CD4-positive, alpha-beta memory T cell (primary cell): ENCODE measurements at regions not wholly inside any gene's neighbourhood (a gene's known extent, or its start where the extent isn't known, plus 50 kb on each side); places are given as distances from the start of the nearest gene placed in this dataset.

Experiments used
- CTCF ChIA-PET: fragments of 350-600 bp; sonication (Branson Sonifier 250); formaldehyde crosslinking; loops from one replicate; lab custom pipeline; 2021; ENCODE audit warnings: inconsistent platforms; ENCODE audit not compliant: partially characterized antibody; lab: Charles Lee
- POLR2A ChIA-PET: fragments of 350-600 bp; sonication (Branson Sonifier 250); formaldehyde crosslinking; loops from one replicate; lab custom pipeline; 2021; ENCODE audit not compliant: partially characterized antibody; lab: Charles Lee
- DNase-seq, 5 donors: peaks; one replicate each; pipeline versions ENCODE4 v3.0.0 to v3.0.0-alpha.2; 2020 to 2022; ENCODE audit warnings: mixed read lengths in 1 of 5
- H3K27ac ChIP-seq: one replicate; pipeline ENCODE4 v1.7.0; 2013; ENCODE audit warnings: low read depth, low read length
- H3K27me3 ChIP-seq: 2 replicates; pipeline ENCODE4 v1.7.0; 2013; ENCODE audit warnings: mild to moderate bottlenecking, low read length, moderate library complexity; ENCODE audit not compliant: insufficient read depth
- H3K36me3 ChIP-seq: 2 replicates; pipeline ENCODE4 v1.7.0; 2013; ENCODE audit warnings: mild to moderate bottlenecking, low read length, moderate library complexity; ENCODE audit not compliant: insufficient read depth
- H3K4me1 ChIP-seq: 2 replicates; pipeline ENCODE4 v1.7.0; 2013; ENCODE audit warnings: mild to moderate bottlenecking, low read length, moderate library complexity; ENCODE audit not compliant: insufficient read depth
- H3K4me3 ChIP-seq, 2 donors: one replicate each; pipeline ENCODE4 v1.7.0; 2013; ENCODE audit warnings: low read length in 2 of 2, mild to moderate bottlenecking in 1 of 2
- H3K9me3 ChIP-seq, 2 donors: one replicate each; pipeline ENCODE4 v1.7.0; 2013; ENCODE audit warnings: low read length in 2 of 2, control low read depth in 1 of 2; ENCODE audit not compliant: control insufficient read depth in 1 of 2
- H3K27ac Mint-ChIP-seq, 7 donors: one replicate each; pipeline ENCODE4 v1.8.0; 2020 to 2021; ENCODE audit warnings: mixed read lengths in 7 of 7, mild to moderate bottlenecking in 6 of 7, inconsistent platforms in 3 of 7, moderate library complexity in 3 of 7
- H3K27me3 Mint-ChIP-seq, 2 donors: one replicate each; pipeline ENCODE4 v1.8.0; 2020 to 2021; ENCODE audit warnings: mixed read lengths in 2 of 2
- H3K36me3 Mint-ChIP-seq, 2 donors: one replicate each; pipeline ENCODE4 v1.8.0; 2020 to 2021; ENCODE audit warnings: mixed read lengths in 2 of 2, inconsistent platforms in 1 of 2, mild to moderate bottlenecking in 1 of 2
- H3K4me1 Mint-ChIP-seq, 4 donors: one replicate each; pipeline ENCODE4 v1.8.0; 2020 to 2021; ENCODE audit warnings: mixed read lengths in 4 of 4, mild to moderate bottlenecking in 1 of 4
- H3K4me3 Mint-ChIP-seq, 8 donors: one replicate each; pipeline ENCODE4 v1.8.0; 2020 to 2021; ENCODE audit warnings: mixed read lengths in 8 of 8, mild to moderate bottlenecking in 7 of 8, moderate library complexity in 6 of 8, inconsistent platforms in 3 of 8
- H3K9me3 Mint-ChIP-seq, 8 donors: one replicate each; pipeline ENCODE4 v1.8.0; 2020 to 2021; ENCODE audit warnings: mixed read lengths in 8 of 8, mild to moderate bottlenecking in 5 of 8, inconsistent platforms in 3 of 8, moderate library complexity in 1 of 8
- intact Hi-C: fragments of 100-400 bp; cut with micrococcal nuclease; formaldehyde crosslinking; loops from one replicate; pipeline ENCODE4 v1.15.1; 2023

DNA sequence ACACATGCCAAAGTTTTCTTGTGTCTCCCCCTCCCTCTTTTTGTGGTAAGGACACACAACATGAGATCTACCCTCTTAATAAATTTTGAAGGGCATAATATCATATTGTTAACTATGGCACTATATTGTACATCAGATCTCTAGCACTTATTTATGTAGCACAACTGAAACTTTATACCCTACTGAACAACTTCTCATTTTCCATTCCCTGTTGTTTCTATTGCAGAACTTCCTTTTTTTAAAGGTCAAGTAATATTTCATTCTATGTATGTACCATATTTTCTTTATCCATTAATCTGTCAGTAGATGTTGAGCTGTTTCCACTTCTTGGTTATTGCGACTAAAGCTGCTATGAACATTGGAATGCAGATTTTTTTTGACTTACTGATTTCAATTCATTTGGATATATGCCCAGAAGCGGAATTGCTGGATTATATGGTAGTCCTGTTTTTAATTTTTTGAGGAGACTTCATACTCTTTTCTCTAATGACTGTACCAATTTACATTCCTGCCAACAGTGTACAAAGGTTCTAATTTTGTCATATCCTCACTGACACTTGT, 305.3 kb downstream of the PRR16 start:
- Histone ChIP-seq H3K36me3 (no peaks in the 10 kb centered on the region), H3K4me1 (no peaks in the 10 kb centered on the region), H3K27ac (no peak overlapping the region), H3K27me3 (no peaks in the 10 kb centered on the region), H3K4me3 (no peak overlapping the region), H3K9me3 (no peaks in the 10 kb centered on the region)
- Mint-ChIP-seq H3K36me3 (no peaks in the 10 kb centered on the region), H3K27ac (no peak overlapping the region), H3K27me3 (no peaks in the 10 kb centered on the region), H3K4me1 (no peaks in the 10 kb centered on the region), H3K4me3 (no peak overlapping the region), H3K9me3 (peaks cover 0 to 10% (median 1%) of the 10 kb centered on the region in 8 donors)
- ChIA-PET POLR2A (no interaction called here), CTCF (no interaction called here)
- DNase-seq: no peak
- intact Hi-C loops: no loop called here

DNA sequence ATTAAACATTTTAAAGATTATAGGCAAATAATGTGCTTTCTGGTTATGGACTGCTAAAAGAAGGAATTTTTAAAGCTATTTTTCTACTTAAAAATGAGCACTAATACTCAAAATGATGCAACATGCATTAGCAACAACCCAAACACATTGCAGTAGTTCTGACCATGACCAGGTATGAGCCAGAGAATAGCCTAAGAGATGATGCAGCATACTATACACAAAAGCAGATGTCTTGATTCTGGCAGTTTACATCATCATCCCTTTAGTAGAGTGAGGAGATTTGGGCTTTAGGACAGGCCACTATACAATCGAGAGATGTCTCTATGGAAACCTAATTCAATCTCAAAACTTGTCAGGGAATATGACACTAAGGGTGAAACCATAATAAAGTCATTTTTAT, 307.1 kb downstream of the PRR16 start:
- H3K27me3 Mint-ChIP-seq: no peaks in the 10 kb centered on the region
- peaks cover 0 to 12% (median 5%) of the 10 kb centered on the region in 8 donors for H3K9me3 Mint-ChIP-seq
- no peaks in the 10 kb centered on the region for H3K36me3 Mint-ChIP-seq
- H3K4me1 Mint-ChIP-seq: no peaks in the 10 kb centered on the region
- H3K27ac Mint-ChIP-seq: no peak overlapping the region
- Histone ChIP-seq H3K4me3 (no peak overlapping the region), H3K9me3 (no peaks in the 10 kb centered on the region), H3K27ac (no peak overlapping the region), H3K4me1 (no peaks in the 10 kb centered on the region), H3K36me3 (no peaks in the 10 kb centered on the region), H3K27me3 (no peaks in the 10 kb centered on the region)
- ChIA-PET CTCF (no interaction called here), POLR2A (no interaction called here)
- no peak overlapping the region for H3K4me3 Mint-ChIP-seq
- DNase-seq: no peak
- intact Hi-C loops: no loop called here

DNA sequence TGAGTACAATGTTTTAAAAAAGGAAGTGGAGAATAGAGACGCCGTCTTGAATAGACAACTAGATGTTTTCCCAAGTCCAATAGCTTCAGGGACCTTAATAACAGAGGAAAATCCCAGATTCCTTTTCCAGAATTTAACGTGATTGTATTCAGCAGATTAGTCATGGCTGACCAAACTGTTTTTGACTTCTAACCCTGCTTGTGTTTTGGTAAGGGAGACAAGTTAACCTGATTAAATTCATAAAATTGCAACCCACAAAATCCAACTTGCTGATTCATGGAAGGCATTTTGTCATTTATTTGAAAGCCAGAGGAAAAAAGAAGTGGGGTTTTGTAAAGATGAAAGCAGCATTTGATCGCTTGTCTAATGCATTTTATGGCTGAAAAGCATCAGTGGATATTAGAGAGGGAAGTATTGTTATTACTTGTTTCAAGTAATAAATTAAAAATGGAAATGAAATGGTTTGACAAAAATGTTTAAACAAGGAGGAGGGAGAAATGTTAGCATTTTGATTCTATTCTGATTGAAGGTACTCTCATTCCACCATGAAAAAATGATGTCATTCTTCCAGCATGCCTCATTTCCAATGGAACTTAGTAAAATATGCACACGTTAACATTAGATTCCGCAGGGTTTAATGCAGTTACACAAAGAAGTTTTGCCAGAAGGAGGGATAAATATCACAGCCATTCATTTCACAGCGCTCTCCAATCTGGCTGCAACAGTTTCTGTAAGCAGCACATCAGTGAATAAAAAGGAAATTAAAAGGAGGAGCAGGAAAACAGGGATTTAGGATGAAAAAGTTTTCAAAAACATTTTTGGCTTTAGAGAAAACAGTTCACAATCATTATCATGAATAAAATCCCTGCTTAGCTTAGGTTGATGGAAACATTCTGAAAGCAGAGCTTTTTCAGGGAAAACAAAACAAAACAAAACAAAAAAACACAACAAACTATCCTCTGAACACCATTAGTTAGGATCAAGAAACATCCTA, 314.7 kb downstream of the PRR16 start:
- Histone ChIP-seq H3K4me1 (no peaks in the 10 kb centered on the region), H3K27me3 (no peaks in the 10 kb centered on the region), H3K4me3 (no peak overlapping the region), H3K9me3 (no peaks in the 10 kb centered on the region), H3K27ac (no peak overlapping the region), H3K36me3 (no peaks in the 10 kb centered on the region)
- no peak for DNase-seq
- H3K9me3 Mint-ChIP-seq: peaks cover 0 to 19% (median 4%) of the 10 kb centered on the region in 8 donors
- H3K27ac Mint-ChIP-seq: no peak overlapping the region
- CTCF ChIA-PET: interaction anchor here (0.6 kb wide), 1 partner anchor 164 kb away, joined by 3 read pairs; no protein-coding TSS in a partner anchor
- no peaks in the 10 kb centered on the region for H3K27me3 Mint-ChIP-seq
- H3K36me3 Mint-ChIP-seq: no peaks in the 10 kb centered on the region
- H3K4me3 Mint-ChIP-seq: no peak overlapping the region
- POLR2A ChIA-PET: no interaction called here
- no peaks in the 10 kb centered on the region for H3K4me1 Mint-ChIP-seq
- intact Hi-C loops: no loop called here

DNA sequence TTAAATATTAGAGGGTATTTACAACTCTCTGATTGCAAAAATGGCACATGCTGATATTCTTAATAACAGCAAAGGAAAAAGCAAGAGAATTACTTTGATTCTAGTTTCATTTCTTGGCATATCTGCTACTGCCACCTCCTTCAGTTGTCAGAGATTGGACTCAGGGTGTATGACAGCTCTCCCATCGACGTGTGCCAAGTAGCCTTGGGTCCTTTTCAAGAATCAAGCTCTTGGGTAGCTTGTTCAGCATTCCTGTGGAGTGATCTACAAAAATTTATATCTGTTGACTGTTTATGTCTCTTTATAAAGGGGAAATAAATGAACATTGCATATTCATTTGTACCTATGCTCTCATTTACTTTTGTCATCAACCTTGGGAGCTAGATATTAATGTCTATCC, 315.6 kb downstream of the PRR16 start:
- CTCF ChIA-PET: no interaction called here
- DNase-seq: no peak
- no peak overlapping the region for H3K27ac Mint-ChIP-seq
- peaks cover 0 to 19% (median 4%) of the 10 kb centered on the region in 8 donors for H3K9me3 Mint-ChIP-seq
- H3K9me3 ChIP-seq: no peaks in the 10 kb centered on the region
- intact Hi-C loops: no loop called here
- H3K36me3 ChIP-seq: no peaks in the 10 kb centered on the region
- H3K4me3 ChIP-seq: no peak overlapping the region
- H3K27ac ChIP-seq: no peak overlapping the region
- H3K4me1 Mint-ChIP-seq: no peaks in the 10 kb centered on the region
- no peaks in the 10 kb centered on the region for H3K36me3 Mint-ChIP-seq
- no peaks in the 10 kb centered on the region for H3K4me1 ChIP-seq
- H3K4me3 Mint-ChIP-seq: no peak overlapping the region
- POLR2A ChIA-PET: no interaction called here
- H3K27me3 Mint-ChIP-seq: no peaks in the 10 kb centered on the region
- no peaks in the 10 kb centered on the region for H3K27me3 ChIP-seq

GRCh38 chr5:120788481-120788880, 324.4 kb downstream of the PRR16 start:
- Histone ChIP-seq H3K36me3 (no peaks in the 10 kb centered on the region), H3K27ac (no peak overlapping the region), H3K4me1 (no peaks in the 10 kb centered on the region), H3K27me3 (no peaks in the 10 kb centered on the region), H3K9me3 (no peaks in the 10 kb centered on the region), H3K4me3 (no peak overlapping the region)
- peaks cover 0 to 6% (median 0%) of the 10 kb centered on the region in 8 donors for H3K9me3 Mint-ChIP-seq
- DNase-seq: no peak
- no peak overlapping the region for H3K27ac Mint-ChIP-seq
- CTCF ChIA-PET: no interaction called here
- H3K36me3 Mint-ChIP-seq: no peaks in the 10 kb centered on the region
- no peaks in the 10 kb centered on the region for H3K27me3 Mint-ChIP-seq
- H3K4me1 Mint-ChIP-seq: no peaks in the 10 kb centered on the region
- intact Hi-C loops: no loop called here
- no peak overlapping the region for H3K4me3 Mint-ChIP-seq
- POLR2A ChIA-PET: no interaction called here

DNA sequence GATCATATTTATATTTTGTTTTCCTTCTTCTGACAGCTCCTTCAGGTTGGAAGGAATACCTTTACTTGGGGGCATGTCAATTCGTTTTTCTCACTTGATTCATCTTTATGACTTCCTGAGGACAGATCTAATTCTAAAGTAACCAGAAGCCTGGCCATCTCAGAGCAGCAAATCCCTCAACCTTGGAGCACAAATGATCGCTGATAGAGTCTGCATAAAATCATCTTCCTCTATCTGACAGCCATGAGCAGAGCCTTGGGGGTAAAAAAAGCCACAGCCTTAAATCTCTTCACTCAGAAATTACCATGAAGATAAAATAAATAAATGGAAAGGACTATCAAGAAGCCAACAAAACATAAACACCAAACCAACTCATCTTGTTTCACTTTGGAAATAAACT, 325.8 kb downstream of the PRR16 start:
- Mint-ChIP-seq H3K9me3 (peaks cover 0 to 6% (median under 1%) of the 10 kb centered on the region in 8 donors), H3K4me3 (no peak overlapping the region), H3K27ac (no peak overlapping the region), H3K36me3 (no peaks in the 10 kb centered on the region), H3K4me1 (no peaks in the 10 kb centered on the region), H3K27me3 (no peaks in the 10 kb centered on the region)
- Histone ChIP-seq H3K4me3 (no peak overlapping the region), H3K4me1 (no peaks in the 10 kb centered on the region), H3K27ac (no peak overlapping the region), H3K36me3 (no peaks in the 10 kb centered on the region), H3K27me3 (no peaks in the 10 kb centered on the region), H3K9me3 (no peaks in the 10 kb centered on the region)
- no peak for DNase-seq
- POLR2A ChIA-PET: no interaction called here
- intact Hi-C loops: no loop called here
- CTCF ChIA-PET: no interaction called here

DNA sequence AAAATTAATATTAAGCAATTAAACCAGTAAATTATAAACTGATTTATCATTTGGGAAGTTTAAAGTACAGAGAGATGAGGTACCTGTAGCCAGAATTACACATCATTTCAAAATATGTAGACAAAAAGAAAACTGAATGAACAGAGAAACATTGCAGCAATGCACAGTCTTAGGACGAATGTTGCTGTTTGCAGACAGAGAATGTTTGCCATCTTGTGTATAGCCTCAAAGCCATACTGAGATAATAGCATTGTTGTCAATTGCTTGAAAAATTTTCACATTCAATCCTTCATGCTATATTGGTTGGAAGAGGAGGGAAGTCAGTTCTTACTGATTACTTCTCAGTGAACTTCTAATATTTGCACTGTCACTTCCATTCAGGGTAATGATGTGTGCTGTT, 326.2 kb downstream of the PRR16 start:
- intact Hi-C loops: no loop called here
- no peak overlapping the region for H3K27ac ChIP-seq
- peaks cover 0 to 4% (median under 1%) of the 10 kb centered on the region in 8 donors for H3K9me3 Mint-ChIP-seq
- H3K9me3 ChIP-seq: no peaks in the 10 kb centered on the region
- H3K36me3 Mint-ChIP-seq: no peaks in the 10 kb centered on the region
- no peak overlapping the region for H3K4me3 Mint-ChIP-seq
- ChIA-PET CTCF (no interaction called here), POLR2A (no interaction called here)
- H3K4me1 Mint-ChIP-seq: no peaks in the 10 kb centered on the region
- no peaks in the 10 kb centered on the region for H3K27me3 Mint-ChIP-seq
- no peak overlapping the region for H3K27ac Mint-ChIP-seq
- DNase-seq: no peak
- H3K4me1 ChIP-seq: no peaks in the 10 kb centered on the region
- H3K27me3 ChIP-seq: no peaks in the 10 kb centered on the region
- no peak overlapping the region for H3K4me3 ChIP-seq
- H3K36me3 ChIP-seq: no peaks in the 10 kb centered on the region
